ENCODE measurements at regions not wholly inside any gene's neighbourhood (a gene's known extent, or its start where the extent isn't known, plus 50 kb on each side); places are given as distances from the start of the nearest gene placed in this dataset.

DNA sequence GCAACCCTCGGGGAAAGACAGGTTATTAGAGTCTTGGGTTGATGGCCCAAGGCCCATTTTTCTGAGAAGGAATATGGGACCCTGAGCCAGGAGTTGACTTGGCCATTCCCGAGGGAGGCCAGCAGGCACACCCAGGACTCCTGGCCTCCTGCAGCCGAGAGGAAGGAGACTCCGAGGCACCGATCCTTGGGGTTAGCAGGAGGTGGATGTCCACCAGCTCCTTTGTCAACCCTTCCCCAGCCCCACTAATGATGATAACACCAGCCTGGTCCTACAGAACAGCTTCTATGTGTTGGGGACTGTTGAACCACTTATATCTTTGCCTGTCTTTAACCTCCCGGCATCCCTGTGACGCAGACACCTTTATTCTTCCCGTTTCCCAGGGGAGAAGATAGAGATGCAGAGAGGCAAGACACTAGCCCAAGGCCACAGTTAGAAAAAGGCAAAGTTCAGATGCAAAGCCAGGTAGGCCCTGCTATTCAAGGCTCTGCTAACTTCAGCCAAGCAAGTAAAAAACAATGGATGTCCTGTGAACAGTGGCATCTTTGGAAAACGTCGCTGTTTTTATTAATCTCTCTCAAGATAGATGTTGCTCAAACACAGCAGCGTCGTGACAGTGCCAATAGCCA, 767.3 kb upstream of the TBX3 start:
- TF ChIP-seq, protein P1, sequence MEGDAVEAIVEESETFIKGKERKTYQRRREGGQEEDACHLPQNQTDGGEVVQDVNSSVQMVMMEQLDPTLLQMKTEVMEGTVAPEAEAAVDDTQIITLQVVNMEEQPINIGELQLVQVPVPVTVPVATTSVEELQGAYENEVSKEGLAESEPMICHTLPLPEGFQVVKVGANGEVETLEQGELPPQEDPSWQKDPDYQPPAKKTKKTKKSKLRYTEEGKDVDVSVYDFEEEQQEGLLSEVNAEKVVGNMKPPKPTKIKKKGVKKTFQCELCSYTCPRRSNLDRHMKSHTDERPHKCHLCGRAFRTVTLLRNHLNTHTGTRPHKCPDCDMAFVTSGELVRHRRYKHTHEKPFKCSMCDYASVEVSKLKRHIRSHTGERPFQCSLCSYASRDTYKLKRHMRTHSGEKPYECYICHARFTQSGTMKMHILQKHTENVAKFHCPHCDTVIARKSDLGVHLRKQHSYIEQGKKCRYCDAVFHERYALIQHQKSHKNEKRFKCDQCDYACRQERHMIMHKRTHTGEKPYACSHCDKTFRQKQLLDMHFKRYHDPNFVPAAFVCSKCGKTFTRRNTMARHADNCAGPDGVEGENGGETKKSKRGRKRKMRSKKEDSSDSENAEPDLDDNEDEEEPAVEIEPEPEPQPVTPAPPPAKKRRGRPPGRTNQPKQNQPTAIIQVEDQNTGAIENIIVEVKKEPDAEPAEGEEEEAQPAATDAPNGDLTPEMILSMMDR (IDR thresholded peaks at IDR 0.05): no peak
- no peak for TF ChIP-seq POLR2A (IDR thresholded peaks at IDR 0.05)

All from thyroid gland (tissue), 4 donors.